ENCODE measurements at regions not wholly inside any gene's neighbourhood (a gene's known extent, or its start where the extent isn't known, plus 50 kb on each side); places are given as distances from the start of the nearest gene placed in this dataset.

DNA sequence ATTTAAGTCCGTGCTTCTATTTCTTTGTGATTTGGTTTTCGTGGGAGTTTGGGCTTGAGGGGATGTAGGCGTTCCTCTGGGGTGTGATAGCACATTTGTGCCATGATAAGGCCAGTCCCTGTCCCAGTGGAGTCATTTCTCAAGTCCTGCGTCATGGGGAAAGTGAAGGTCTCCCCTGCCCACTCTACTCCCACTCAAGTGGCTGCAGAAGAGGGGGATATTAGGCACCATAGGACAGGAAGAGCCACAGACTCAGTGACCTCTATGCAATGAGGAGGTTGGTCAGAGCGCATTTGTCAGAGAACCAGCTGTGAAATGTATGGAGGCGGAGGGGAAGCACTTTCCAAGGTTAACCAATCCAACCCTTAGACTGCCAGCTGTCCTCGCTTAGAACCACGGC lies 51.9 kb upstream of the EDN1 start:
- Mint-ChIP-seq H3K27me3 (ENCODE audit: low read depth) (no peaks in the 10 kb centered on the region), H3K9me3 (no peaks in the 10 kb centered on the region), H3K4me3 (no peak overlapping the region), H3K27ac (no peak overlapping the region), H3K36me3 (ENCODE audit: low read depth) (no peaks in the 10 kb centered on the region), H3K4me1 (no peaks in the 10 kb centered on the region)
- TF ChIP-seq, protein P1, sequence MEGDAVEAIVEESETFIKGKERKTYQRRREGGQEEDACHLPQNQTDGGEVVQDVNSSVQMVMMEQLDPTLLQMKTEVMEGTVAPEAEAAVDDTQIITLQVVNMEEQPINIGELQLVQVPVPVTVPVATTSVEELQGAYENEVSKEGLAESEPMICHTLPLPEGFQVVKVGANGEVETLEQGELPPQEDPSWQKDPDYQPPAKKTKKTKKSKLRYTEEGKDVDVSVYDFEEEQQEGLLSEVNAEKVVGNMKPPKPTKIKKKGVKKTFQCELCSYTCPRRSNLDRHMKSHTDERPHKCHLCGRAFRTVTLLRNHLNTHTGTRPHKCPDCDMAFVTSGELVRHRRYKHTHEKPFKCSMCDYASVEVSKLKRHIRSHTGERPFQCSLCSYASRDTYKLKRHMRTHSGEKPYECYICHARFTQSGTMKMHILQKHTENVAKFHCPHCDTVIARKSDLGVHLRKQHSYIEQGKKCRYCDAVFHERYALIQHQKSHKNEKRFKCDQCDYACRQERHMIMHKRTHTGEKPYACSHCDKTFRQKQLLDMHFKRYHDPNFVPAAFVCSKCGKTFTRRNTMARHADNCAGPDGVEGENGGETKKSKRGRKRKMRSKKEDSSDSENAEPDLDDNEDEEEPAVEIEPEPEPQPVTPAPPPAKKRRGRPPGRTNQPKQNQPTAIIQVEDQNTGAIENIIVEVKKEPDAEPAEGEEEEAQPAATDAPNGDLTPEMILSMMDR (IDR thresholded peaks at IDR 0.05; ENCODE audit: unreplicated experiment in 3 of 3), result no peak
